Esophagus (tissue), 2 donors: ENCODE measurements at regions not wholly inside any gene's neighbourhood (a gene's known extent, or its start where the extent isn't known, plus 50 kb on each side); places are given as distances from the start of the nearest gene placed in this dataset.

ENCODE experiments used
- H3K27ac ChIP-seq, 2 donors: one replicate each; pipeline ENCODE4 v1.5.1; 2013; ENCODE audit warnings: low read depth in 2 of 2, mild to moderate bottlenecking in 2 of 2, inconsistent platforms in 1 of 2, low read length in 1 of 2, moderate library complexity in 1 of 2
- H3K27me3 ChIP-seq, 2 donors: one replicate each; pipeline ENCODE4 v1.6.1; 2013; ENCODE audit warnings: low read length in 2 of 2, control low read depth in 1 of 2, mild to moderate bottlenecking in 1 of 2; ENCODE audit not compliant: insufficient read depth in 2 of 2, control insufficient read depth in 1 of 2
- H3K36me3 ChIP-seq, 2 donors: one replicate each; pipeline ENCODE4 v1.6.1; 2013; ENCODE audit warnings: low read length in 1 of 2; ENCODE audit not compliant: control insufficient read depth in 2 of 2, insufficient read depth in 2 of 2
- H3K4me1 ChIP-seq, 2 donors: one replicate each; pipeline ENCODE4 v1.6.1; 2013; ENCODE audit warnings: low read length in 1 of 2; ENCODE audit not compliant: control insufficient read depth in 2 of 2, insufficient read depth in 2 of 2
- H3K4me3 ChIP-seq, 2 donors: one replicate each; pipeline ENCODE4 v1.5.1; 2013; ENCODE audit warnings: low read length in 2 of 2, mild to moderate bottlenecking in 2 of 2, low read depth in 1 of 2, moderate library complexity in 1 of 2
- H3K9me3 ChIP-seq, 2 donors: one replicate each; pipeline ENCODE4 v1.6.1; 2013; ENCODE audit warnings: mild to moderate bottlenecking in 2 of 2, low read depth in 1 of 2, low read length in 1 of 2, moderate library complexity in 1 of 2; ENCODE audit not compliant: control insufficient read depth in 2 of 2, insufficient read depth in 1 of 2
- WGBS, 2 donors: extraction: QIAGEN DNeasy Blood & Tissue Kit; methylation state at CpG; one replicate each; pipeline ENCODE4 v1.1.7; 2013; 5-methylcytosine and 5-hydroxymethylcytosine counted together
- donor health status: healthy with polysubstance abuse.
- donor health status: Bipolar disorder and iron deficiency.

- Histone ChIP-seq H3K9me3 (no peaks in the 10 kb centered on the region), H3K27ac (no peak overlapping the region), H3K36me3 (no peaks in the 10 kb centered on the region), H3K4me1 (peaks cover 2 to 7% of the 10 kb centered on the region in 2 donors), H3K27me3 (no peaks in the 10 kb centered on the region), H3K4me3 (no peak overlapping the region)
- 76 to 78% methylated on average over 7 of the region's 7 CpGs for WGBS, 2 donors
These were observed 97.5 kb upstream of the CDYL start for GRCh38 chr6:4678506-4679300.

- no peak overlapping the region for H3K4me3 ChIP-seq
- H3K36me3 ChIP-seq, result no peaks in the 10 kb centered on the region
- no peaks in the 10 kb centered on the region for H3K27me3 ChIP-seq
- H3K9me3 ChIP-seq, result no peaks in the 10 kb centered on the region
- peak overlapping the region; percentile 62 to 80 for H3K27ac ChIP-seq
- WGBS, 2 donors, result 72% methylated on average over 4 of the region's 4 CpGs
- H3K4me1 ChIP-seq, result peaks cover 2 to 7% of the 10 kb centered on the region in 2 donors
These were observed 98.5 kb upstream of the CDYL start for GRCh38 chr6:4677751-4678065.

- no peaks in the 10 kb centered on the region for H3K36me3 ChIP-seq
- WGBS, 2 donors, result 78 to 79% methylated on average over 11 of the region's 11 CpGs
- no peaks in the 10 kb centered on the region for H3K9me3 ChIP-seq
- H3K4me1 ChIP-seq, result peaks cover 2 to 7% of the 10 kb centered on the region in 2 donors
- H3K4me3 ChIP-seq, result no peak overlapping the region
- peak overlapping the region; percentile 62 to 80 for H3K27ac ChIP-seq
- H3K27me3 ChIP-seq, result no peaks in the 10 kb centered on the region
These were observed 99.0 kb upstream of the CDYL start for GRCh38 chr6:4677011-4677750.

GRCh38 chr6:4676016-4676415, 100.2 kb upstream of the CDYL start:
- no peak overlapping the region for H3K27ac ChIP-seq
- H3K9me3 ChIP-seq, result no peaks in the 10 kb centered on the region
- H3K27me3 ChIP-seq, result no peaks in the 10 kb centered on the region
- no peak overlapping the region for H3K4me3 ChIP-seq
- H3K36me3 ChIP-seq, result no peaks in the 10 kb centered on the region
- peaks cover 0 to 7% of the 10 kb centered on the region in 2 donors for H3K4me1 ChIP-seq
- WGBS, 2 donors, result 89 to 91% methylated on average over 9 of the region's 9 CpGs

GRCh38 chr6:4675121-4675520, 101.1 kb upstream of the CDYL start:
- H3K27ac ChIP-seq, result no peak overlapping the region
- no peaks in the 10 kb centered on the region for H3K36me3 ChIP-seq
- H3K9me3 ChIP-seq, result no peaks in the 10 kb centered on the region
- H3K4me3 ChIP-seq, result no peak overlapping the region
- H3K27me3 ChIP-seq, result no peaks in the 10 kb centered on the region
- WGBS, 2 donors, result 64 to 69% methylated on average over 6 of the region's 6 CpGs
- peaks cover 0 to 7% of the 10 kb centered on the region in 2 donors for H3K4me1 ChIP-seq

- Histone ChIP-seq H3K36me3 (no peaks in the 10 kb centered on the region), H3K4me1 (peaks cover 0 to 5% of the 10 kb centered on the region in 2 donors), H3K9me3 (no peaks in the 10 kb centered on the region), H3K27me3 (no peaks in the 10 kb centered on the region), H3K27ac (no peak overlapping the region), H3K4me3 (no peak overlapping the region)
- WGBS, 2 donors, result 75 to 91% methylated on average over 3 of the region's 3 CpGs
These were observed 102.3 kb upstream of the CDYL start for GRCh38 chr6:4673861-4674260.

- H3K36me3 ChIP-seq, result no peaks in the 10 kb centered on the region
- no peaks in the 10 kb centered on the region for H3K27me3 ChIP-seq
- no peak overlapping the region for H3K27ac ChIP-seq
- H3K4me3 ChIP-seq, result no peak overlapping the region
- peaks cover 0 to 5% of the 10 kb centered on the region in 2 donors for H3K4me1 ChIP-seq
- 74 to 75% methylated on average over 3 of the region's 3 CpGs for WGBS, 2 donors
- H3K9me3 ChIP-seq, result no peaks in the 10 kb centered on the region
These were observed 103.4 kb upstream of the CDYL start for GRCh38 chr6:4672772-4673171.

GRCh38 chr6:4671587-4672115, 104.6 kb upstream of the CDYL start:
- H3K27me3 ChIP-seq, result no peaks in the 10 kb centered on the region
- WGBS, 2 donors, result 87 to 90% methylated on average over 12 to 13 of the region's 13 CpGs
- no peak overlapping the region for H3K27ac ChIP-seq
- H3K36me3 ChIP-seq, result no peaks in the 10 kb centered on the region
- no peak overlapping the region for H3K4me3 ChIP-seq
- no peaks in the 10 kb centered on the region for H3K4me1 ChIP-seq
- H3K9me3 ChIP-seq, result no peaks in the 10 kb centered on the region

GRCh38 chr6:4670824-4671409, 105.3 kb upstream of the CDYL start:
- 58 to 65% methylated on average over 2 of the region's 2 CpGs for WGBS, 2 donors
- no peaks in the 10 kb centered on the region for H3K9me3 ChIP-seq
- no peaks in the 10 kb centered on the region for H3K27me3 ChIP-seq
- H3K4me1 ChIP-seq, result no peaks in the 10 kb centered on the region
- H3K27ac ChIP-seq, result no peak overlapping the region
- no peak overlapping the region for H3K4me3 ChIP-seq
- H3K36me3 ChIP-seq, result no peaks in the 10 kb centered on the region
